Central memory CD8-positive, alpha-beta T cell (primary cell): ENCODE measurements at regions not wholly inside any gene's neighbourhood (a gene's known extent, or its start where the extent isn't known, plus 50 kb on each side); places are given as distances from the start of the nearest gene placed in this dataset.

Experiments
- ATAC-seq: fragments of 150-1000 bp; cut with Tn5 transposase; replicated peaks from 2 replicates; pipeline ENCODE4 v1.10.0; 2022; ENCODE audit warnings: mild to moderate bottlenecking, moderate FRiP score, moderate number of reproducible peaks; ENCODE audit not compliant: poor library complexity, severe bottlenecking; ENCODE audit errors: extremely low read depth
- DNase-seq, 2 donors: peaks; one replicate each; pipeline ENCODE4 v3.0.0; 2021; ENCODE audit warnings: low spot score in 2 of 2
- H3K27ac Mint-ChIP-seq: one replicate; pipeline ENCODE4 v1.8.0; 2022; ENCODE audit warnings: low read depth, mild to moderate bottlenecking, moderate library complexity, mixed read lengths
- H3K27me3 Mint-ChIP-seq: one replicate; pipeline ENCODE4 v1.8.0; 2022; ENCODE audit warnings: mixed read lengths
- H3K36me3 Mint-ChIP-seq: one replicate; pipeline ENCODE4 v1.8.0; 2022; ENCODE audit warnings: mild to moderate bottlenecking, moderate library complexity, mixed read lengths; ENCODE audit not compliant: insufficient read depth
- H3K4me1 Mint-ChIP-seq: one replicate; pipeline ENCODE4 v1.8.0; 2022; ENCODE audit warnings: mixed read lengths
- H3K4me3 Mint-ChIP-seq: one replicate; pipeline ENCODE4 v1.8.0; 2022; ENCODE audit warnings: mild to moderate bottlenecking, moderate library complexity, mixed read lengths
- H3K9me3 Mint-ChIP-seq: one replicate; pipeline ENCODE4 v1.8.0; 2022; ENCODE audit warnings: mixed read lengths

GRCh38 chr14:41313196-41313595 is 293.5 kb upstream of the LRFN5 start:
- Mint-ChIP-seq H3K4me3 (no peak overlapping the region), H3K36me3 (no peaks in the 10 kb centered on the region), H3K9me3 (no peaks in the 10 kb centered on the region), H3K27ac (no peak overlapping the region), H3K27me3 (no peaks in the 10 kb centered on the region), H3K4me1 (no peaks in the 10 kb centered on the region)
- ATAC-seq = no peak
- DNase-seq = no peak

DNA sequence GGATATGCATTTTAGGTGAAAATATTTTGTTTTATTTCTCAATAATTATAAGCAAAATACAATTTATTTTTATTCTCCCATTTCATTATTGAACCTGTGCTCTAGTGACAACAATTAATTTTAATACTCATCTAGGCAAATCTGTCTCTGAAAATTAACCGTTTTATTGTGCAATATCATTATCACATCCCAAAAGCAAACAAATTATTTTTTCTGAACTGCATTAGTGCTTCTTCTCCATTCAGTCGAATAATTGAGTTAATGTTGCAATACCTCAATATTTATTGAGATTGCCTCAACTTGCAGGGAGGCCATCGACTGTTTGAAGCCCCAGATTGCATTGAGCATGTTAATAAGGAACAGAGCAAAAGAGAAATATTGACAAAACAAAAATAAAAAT is 303.2 kb upstream of the LRFN5 start:
- DNase-seq (no peak), ATAC-seq (no peak)
- H3K4me3 Mint-ChIP-seq = no peak overlapping the region
- peaks cover 8% of the 10 kb centered on the region for H3K9me3 Mint-ChIP-seq
- no peaks in the 10 kb centered on the region for H3K27me3 Mint-ChIP-seq
- no peaks in the 10 kb centered on the region for H3K36me3 Mint-ChIP-seq
- no peak overlapping the region for H3K27ac Mint-ChIP-seq
- no peaks in the 10 kb centered on the region for H3K4me1 Mint-ChIP-seq

GRCh38 chr14:41302776-41303175 is 303.9 kb upstream of the LRFN5 start:
- ATAC-seq (no peak), DNase-seq (no peak)
- Mint-ChIP-seq H3K9me3 (peaks cover 8% of the 10 kb centered on the region), H3K27ac (no peak overlapping the region), H3K4me3 (no peak overlapping the region), H3K36me3 (no peaks in the 10 kb centered on the region), H3K27me3 (no peaks in the 10 kb centered on the region), H3K4me1 (no peaks in the 10 kb centered on the region)

GRCh38 chr14:41299924-41300323 is 306.8 kb upstream of the LRFN5 start:
- H3K4me3 Mint-ChIP-seq = no peak overlapping the region
- no peak overlapping the region for H3K27ac Mint-ChIP-seq
- ATAC-seq (no peak), DNase-seq (no peak)
- H3K4me1 Mint-ChIP-seq = no peaks in the 10 kb centered on the region
- peaks cover 5% of the 10 kb centered on the region for H3K9me3 Mint-ChIP-seq
- no peaks in the 10 kb centered on the region for H3K27me3 Mint-ChIP-seq
- H3K36me3 Mint-ChIP-seq = no peaks in the 10 kb centered on the region

- ATAC-seq (no peak), DNase-seq (no peak)
- Mint-ChIP-seq H3K27ac (no peak overlapping the region), H3K27me3 (no peaks in the 10 kb centered on the region), H3K9me3 (peaks cover 11% of the 10 kb centered on the region), H3K4me3 (no peak overlapping the region), H3K36me3 (no peaks in the 10 kb centered on the region), H3K4me1 (no peaks in the 10 kb centered on the region)
Measured at GRCh38 chr14:41298328-41298690, 308.4 kb upstream of the LRFN5 start.

DNA sequence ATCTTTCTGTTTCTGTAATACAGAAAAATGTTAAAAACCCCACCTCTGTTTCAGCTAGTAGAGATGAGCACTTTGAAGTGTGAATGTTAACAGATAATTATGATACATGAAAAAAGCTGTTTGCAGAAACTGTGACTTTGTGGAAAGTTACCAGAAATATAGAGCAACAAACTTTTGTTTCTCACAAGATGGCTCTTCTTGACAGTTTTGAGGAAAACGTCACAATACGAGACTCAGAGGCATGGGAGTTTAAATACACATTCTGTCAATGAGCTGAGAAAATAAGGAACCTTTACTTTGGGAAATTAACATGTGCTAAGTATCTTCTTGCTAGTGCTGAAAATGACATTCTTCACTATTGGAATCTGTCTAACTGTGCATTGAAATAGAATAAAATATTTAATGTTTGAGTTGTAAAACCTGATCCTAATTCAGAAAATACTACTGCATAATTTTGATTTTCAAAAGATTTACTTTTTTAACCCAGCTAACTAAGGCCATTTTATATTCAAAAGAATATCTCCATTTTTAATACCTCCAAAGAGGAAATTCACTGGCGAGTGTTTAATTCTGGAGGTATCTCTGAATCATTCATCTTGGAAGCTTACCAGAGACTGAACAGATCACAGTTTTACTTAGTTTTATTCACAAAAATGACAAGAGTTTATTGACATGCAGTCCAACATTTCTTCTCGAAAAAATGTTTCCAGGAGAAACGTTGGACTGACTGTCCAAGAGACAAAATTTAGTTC is 308.9 kb upstream of the LRFN5 start:
- Mint-ChIP-seq H3K27me3 (no peaks in the 10 kb centered on the region), H3K36me3 (no peaks in the 10 kb centered on the region), H3K4me1 (no peaks in the 10 kb centered on the region), H3K27ac (no peak overlapping the region), H3K4me3 (no peak overlapping the region), H3K9me3 (peaks cover 11% of the 10 kb centered on the region)
- DNase-seq (no peak), ATAC-seq (no peak)

GRCh38 chr14:41295734-41296133 is 310.9 kb upstream of the LRFN5 start:
- Mint-ChIP-seq H3K27me3 (no peaks in the 10 kb centered on the region), H3K4me3 (no peak overlapping the region), H3K27ac (no peak overlapping the region), H3K9me3 (peaks cover 11% of the 10 kb centered on the region), H3K4me1 (no peaks in the 10 kb centered on the region), H3K36me3 (no peaks in the 10 kb centered on the region)
- DNase-seq (no peak), ATAC-seq (no peak)

- no peaks in the 10 kb centered on the region for H3K36me3 Mint-ChIP-seq
- no peak overlapping the region for H3K4me3 Mint-ChIP-seq
- ATAC-seq (no peak), DNase-seq (no peak)
- no peaks in the 10 kb centered on the region for H3K27me3 Mint-ChIP-seq
- H3K4me1 Mint-ChIP-seq = no peaks in the 10 kb centered on the region
- H3K9me3 Mint-ChIP-seq = peaks cover 14% of the 10 kb centered on the region
- H3K27ac Mint-ChIP-seq = no peak overlapping the region
Measured at GRCh38 chr14:41289025-41289424, 317.7 kb upstream of the LRFN5 start.

DNA sequence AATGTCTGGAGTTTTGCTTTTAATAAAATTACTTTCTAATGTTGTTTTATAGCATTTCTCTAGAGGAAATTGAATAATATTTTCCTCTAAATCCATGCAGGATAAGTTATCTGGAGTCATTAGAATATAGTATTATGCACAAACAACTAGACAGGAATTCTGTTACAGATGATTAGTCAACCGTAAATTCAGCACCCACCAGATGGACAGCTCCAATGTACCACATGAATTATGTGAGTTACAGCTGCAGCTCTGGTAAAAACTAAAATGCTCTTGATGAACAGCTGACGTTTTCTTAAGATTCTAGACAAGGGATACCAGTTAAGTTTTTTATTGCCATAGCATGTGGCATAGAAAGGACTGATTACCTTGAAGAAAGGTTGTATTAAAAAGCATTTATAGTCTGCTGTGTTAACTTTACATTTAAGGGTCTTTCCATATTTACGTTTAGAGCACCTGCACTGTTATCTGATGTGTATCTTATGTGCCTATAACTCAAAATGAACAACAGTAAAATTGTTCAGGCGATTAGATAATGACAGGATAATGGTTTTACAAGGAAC is 321.4 kb upstream of the LRFN5 start:
- DNase-seq (no peak), ATAC-seq (no peak)
- Mint-ChIP-seq H3K27ac (no peak overlapping the region), H3K36me3 (no peaks in the 10 kb centered on the region), H3K4me3 (no peak overlapping the region), H3K4me1 (no peaks in the 10 kb centered on the region), H3K9me3 (peaks cover 18% of the 10 kb centered on the region), H3K27me3 (no peaks in the 10 kb centered on the region)

- Mint-ChIP-seq H3K4me3 (no peak overlapping the region), H3K9me3 (peaks cover 15% of the 10 kb centered on the region), H3K4me1 (no peaks in the 10 kb centered on the region), H3K36me3 (no peaks in the 10 kb centered on the region), H3K27me3 (no peaks in the 10 kb centered on the region), H3K27ac (no peak overlapping the region)
- DNase-seq (no peak), ATAC-seq (no peak)
Measured at GRCh38 chr14:41280745-41281144, 325.9 kb upstream of the LRFN5 start.

- H3K4me3 Mint-ChIP-seq = no peak overlapping the region
- no peaks in the 10 kb centered on the region for H3K27me3 Mint-ChIP-seq
- no peak overlapping the region for H3K27ac Mint-ChIP-seq
- H3K4me1 Mint-ChIP-seq = no peaks in the 10 kb centered on the region
- ATAC-seq (no peak), DNase-seq (no peak)
- H3K9me3 Mint-ChIP-seq = peaks cover 15% of the 10 kb centered on the region
- H3K36me3 Mint-ChIP-seq = no peaks in the 10 kb centered on the region
Measured at GRCh38 chr14:41277450-41277849, 329.2 kb upstream of the LRFN5 start.

DNA sequence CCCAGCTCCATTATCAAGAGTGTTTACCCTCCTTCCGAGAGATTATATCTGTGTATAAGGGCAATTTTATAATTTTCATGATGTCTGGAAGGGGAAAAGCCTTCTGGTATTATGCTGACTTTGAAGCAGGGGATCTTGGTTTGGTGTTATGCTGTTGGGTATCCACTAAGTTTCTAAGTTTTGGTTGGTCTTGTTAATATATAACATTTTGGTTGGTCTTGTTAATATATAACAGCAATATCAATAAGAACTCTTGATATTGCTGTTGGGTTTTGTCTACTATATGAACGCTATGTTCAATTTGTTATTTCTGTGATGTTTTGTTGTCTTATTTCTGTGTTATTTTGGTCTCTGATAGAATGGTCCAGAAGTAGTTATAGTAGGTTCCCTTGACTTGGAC is 349.2 kb upstream of the LRFN5 start:
- ATAC-seq (no peak), DNase-seq (no peak)
- no peaks in the 10 kb centered on the region for H3K36me3 Mint-ChIP-seq
- H3K4me1 Mint-ChIP-seq = no peaks in the 10 kb centered on the region
- H3K9me3 Mint-ChIP-seq = peaks cover 10% of the 10 kb centered on the region
- H3K27ac Mint-ChIP-seq = no peak overlapping the region
- no peaks in the 10 kb centered on the region for H3K27me3 Mint-ChIP-seq
- H3K4me3 Mint-ChIP-seq = no peak overlapping the region

DNA sequence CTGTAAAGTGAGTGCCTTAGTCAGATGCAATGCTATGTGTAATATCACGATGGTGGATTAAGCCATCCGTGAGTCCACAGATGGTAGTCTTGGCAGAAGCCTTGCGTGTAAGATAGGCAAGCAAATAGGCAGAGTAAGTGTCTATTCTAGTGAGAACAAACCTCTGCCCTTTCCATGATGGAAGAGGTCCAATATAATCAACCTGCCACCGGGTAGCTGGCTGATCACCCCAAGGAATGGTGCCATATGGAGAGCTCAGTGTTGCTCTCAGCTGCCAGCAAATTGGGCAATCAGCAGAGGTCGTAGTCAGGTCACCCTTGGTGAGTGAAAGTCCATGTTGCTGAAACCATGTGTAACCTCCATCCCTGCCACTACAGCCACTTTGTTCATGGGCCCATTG is 371.2 kb upstream of the LRFN5 start:
- DNase-seq = no peak
- no peak overlapping the region for H3K4me3 Mint-ChIP-seq
- H3K27me3 Mint-ChIP-seq = no peaks in the 10 kb centered on the region
- no peaks in the 10 kb centered on the region for H3K4me1 Mint-ChIP-seq
- ATAC-seq = no peak
- peaks cover 3% of the 10 kb centered on the region for H3K36me3 Mint-ChIP-seq
- H3K27ac Mint-ChIP-seq = no peak overlapping the region
- H3K9me3 Mint-ChIP-seq = peaks cover 13% of the 10 kb centered on the region
